Fibroblast of mammary gland (primary cell): ENCODE measurements at regions not wholly inside any gene's neighbourhood (a gene's known extent, or its start where the extent isn't known, plus 50 kb on each side); places are given as distances from the start of the nearest gene placed in this dataset.

Source experiments
- DNase-seq: peaks from one replicate; pipeline ENCODE4 v3.0.0-alpha.2; 2010; ENCODE audit warnings: low read depth
- H3K4me3 ChIP-seq: 2 replicates; pipeline ENCODE4 v1.5.1; 2011; ENCODE audit warnings: low read depth, mild to moderate bottlenecking, low read length, moderate library complexity; ENCODE audit not compliant: control insufficient read depth
- CTCF ChIP-seq: conservative IDR thresholded peaks from 2 replicates; pipeline ENCODE4 v1.5.1; 2011; ENCODE audit warnings: low read depth, low read length, inconsistent platforms; ENCODE audit not compliant: control insufficient read depth, insufficient read depth

GRCh38 chr10:29734962-29735627, 100.3 kb upstream of the SVIL start:
- peak overlapping the region; percentile 66 for H3K4me3 ChIP-seq
- TF ChIP-seq CTCF = no peak
- DNase-seq = no peak

- no peak for DNase-seq
- peak overlapping the region; percentile 66 for H3K4me3 ChIP-seq
These were observed 99.8 kb upstream of the SVIL start for GRCh38 chr10:29734640-29734961.

GRCh38 chr10:29733323-29733722, 98.6 kb upstream of the SVIL start:
- H3K4me3 ChIP-seq = no peak overlapping the region
- TF ChIP-seq CTCF = no peak
- DNase-seq = no peak

More at GRCh38 chr10:29734640-29734961, 99.8 kb upstream of the SVIL start:
- no peak for TF ChIP-seq CTCF

- no peak for TF ChIP-seq CTCF
These were observed 98.1 kb upstream of the SVIL start for GRCh38 chr10:29732918-29733317.

GRCh38 chr10:29731760-29732159, 97.0 kb upstream of the SVIL start:
- no peak for TF ChIP-seq CTCF
- no peak overlapping the region for H3K4me3 ChIP-seq
- DNase-seq = no peak

More at GRCh38 chr10:29732918-29733317, 98.1 kb upstream of the SVIL start:
- no peak for DNase-seq
- no peak overlapping the region for H3K4me3 ChIP-seq

GRCh38 chr10:29730969-29731368, 96.2 kb upstream of the SVIL start:
- H3K4me3 ChIP-seq = no peak overlapping the region
- no peak for TF ChIP-seq CTCF
- DNase-seq = no peak

GRCh38 chr10:29730458-29730857, 95.7 kb upstream of the SVIL start:
- DNase-seq = no peak
- no peak for TF ChIP-seq CTCF
- H3K4me3 ChIP-seq = no peak overlapping the region
